ENCODE measurements at regions not wholly inside any gene's neighbourhood (a gene's known extent, or its start where the extent isn't known, plus 50 kb on each side); places are given as distances from the start of the nearest gene placed in this dataset.

GRCh38 chr6:97822632-97823031 lies 539.6 kb upstream of the MMS22L start:
- TF ChIP-seq CTCF (IDR thresholded peaks at IDR 0.05), result no peak
- no peak for TF ChIP-seq EP300 (IDR thresholded peaks at IDR 0.05)
- TF ChIP-seq POLR2A (IDR thresholded peaks at IDR 0.05), result no peak
- TF ChIP-seq POLR2AphosphoS5 (IDR thresholded peaks at IDR 0.05), result no peak
- DNase-seq, result no peak
- no peaks in the 10 kb centered on the region for H3K9me3 ChIP-seq
- H3K27me3 ChIP-seq, result no peaks in the 10 kb centered on the region
- no peak overlapping the region for H3K27ac ChIP-seq
- intact Hi-C loops (cut with DNase I), result no loop called here
- WGBS, 2 donors, result 65% methylated on average over 2 of the region's 2 CpGs
- no peaks in the 10 kb centered on the region for H3K4me1 ChIP-seq
- H3K36me3 ChIP-seq, result no peaks in the 10 kb centered on the region
- no peak overlapping the region for H3K4me3 ChIP-seq

GRCh38 chr6:97841763-97842162 lies 558.7 kb upstream of the MMS22L start:
- H3K4me1 ChIP-seq, result no peaks in the 10 kb centered on the region
- H3K36me3 ChIP-seq, result no peaks in the 10 kb centered on the region
- DNase-seq, result no peak
- 89 to 92% methylated on average over 3 of the region's 3 CpGs for WGBS, 2 donors
- H3K9me3 ChIP-seq, result no peaks in the 10 kb centered on the region
- no peak overlapping the region for H3K27ac ChIP-seq
- no peaks in the 10 kb centered on the region for H3K27me3 ChIP-seq
- no peak for TF ChIP-seq EP300 (IDR thresholded peaks at IDR 0.05)
- intact Hi-C loops (cut with DNase I), result no loop called here
- H3K4me3 ChIP-seq, result no peak overlapping the region

GRCh38 chr6:97842521-97842920 lies 559.5 kb upstream of the MMS22L start:
- Histone ChIP-seq H3K27me3 (no peaks in the 10 kb centered on the region), H3K4me1 (no peaks in the 10 kb centered on the region), H3K36me3 (no peaks in the 10 kb centered on the region), H3K9me3 (no peaks in the 10 kb centered on the region), H3K4me3 (no peak overlapping the region), H3K27ac (no peak overlapping the region)
- 90 to 91% methylated on average over 2 of the region's 2 CpGs for WGBS, 2 donors
- DNase-seq, result no peak
- TF ChIP-seq EP300 (IDR thresholded peaks at IDR 0.05) (no peak), POLR2A (IDR thresholded peaks at IDR 0.05) (no peak), POLR2AphosphoS5 (IDR thresholded peaks at IDR 0.05) (no peak), CTCF (IDR thresholded peaks at IDR 0.05) (no peak)
- intact Hi-C loops (cut with DNase I), result no loop called here

- WGBS, 2 donors, result 48 to 77% methylated on average over 2 of the region's 2 CpGs
- H3K36me3 ChIP-seq, result no peaks in the 10 kb centered on the region
- H3K9me3 ChIP-seq, result no peaks in the 10 kb centered on the region
- H3K4me3 ChIP-seq, result no peak overlapping the region
- no peaks in the 10 kb centered on the region for H3K27me3 ChIP-seq
- TF ChIP-seq CTCF (IDR thresholded peaks at IDR 0.05) (no peak), POLR2AphosphoS5 (IDR thresholded peaks at IDR 0.05) (no peak), POLR2A (IDR thresholded peaks at IDR 0.05) (no peak), EP300 (IDR thresholded peaks at IDR 0.05) (no peak)
- peaks cover 0 to 4% (median 0%) of the 10 kb centered on the region in 4 donors for H3K4me1 ChIP-seq
- DNase-seq, result no peak
- intact Hi-C loops (cut with DNase I), result no loop called here
- no peak overlapping the region for H3K27ac ChIP-seq
These were observed 566.4 kb upstream of the MMS22L start for GRCh38 chr6:97849390-97849789.

- DNase-seq, result no peak
- Histone ChIP-seq H3K4me3 (no peak overlapping the region), H3K4me1 (peaks cover 0 to 4% (median 0%) of the 10 kb centered on the region in 4 donors), H3K27me3 (no peaks in the 10 kb centered on the region), H3K36me3 (no peaks in the 10 kb centered on the region), H3K9me3 (no peaks in the 10 kb centered on the region), H3K27ac (no peak overlapping the region)
- intact Hi-C loops (cut with DNase I), result no loop called here
- TF ChIP-seq POLR2AphosphoS5 (IDR thresholded peaks at IDR 0.05), result no peak
- TF ChIP-seq CTCF (IDR thresholded peaks at IDR 0.05), result no peak
- TF ChIP-seq EP300 (IDR thresholded peaks at IDR 0.05), result no peak
- TF ChIP-seq POLR2A (IDR thresholded peaks at IDR 0.05), result no peak
- WGBS, 2 donors, result 51 to 52% methylated on average over 5 of the region's 5 CpGs
These were observed 567.6 kb upstream of the MMS22L start for GRCh38 chr6:97850458-97851212.

All from sigmoid colon (tissue), 6 donors.